Choroid plexus epithelial cell (primary cell): ENCODE measurements at regions not wholly inside any gene's neighbourhood (a gene's known extent, or its start where the extent isn't known, plus 50 kb on each side); places are given as distances from the start of the nearest gene placed in this dataset.

Source experiments
- DNase-seq: peaks from one replicate; pipeline ENCODE4 v3.0.0-alpha.2; 2010; ENCODE audit warnings: low read depth
- H3K4me3 ChIP-seq: 2 replicates; pipeline ENCODE4 v1.5.1; 2011; ENCODE audit warnings: low read depth, mild to moderate bottlenecking, control low read depth, low read length, moderate library complexity
- CTCF ChIP-seq: conservative IDR thresholded peaks from 2 replicates; pipeline ENCODE4 v1.5.1; 2011; ENCODE audit warnings: low read depth, mild to moderate bottlenecking, control low read depth, inconsistent platforms, low read length, moderate library complexity

DNA sequence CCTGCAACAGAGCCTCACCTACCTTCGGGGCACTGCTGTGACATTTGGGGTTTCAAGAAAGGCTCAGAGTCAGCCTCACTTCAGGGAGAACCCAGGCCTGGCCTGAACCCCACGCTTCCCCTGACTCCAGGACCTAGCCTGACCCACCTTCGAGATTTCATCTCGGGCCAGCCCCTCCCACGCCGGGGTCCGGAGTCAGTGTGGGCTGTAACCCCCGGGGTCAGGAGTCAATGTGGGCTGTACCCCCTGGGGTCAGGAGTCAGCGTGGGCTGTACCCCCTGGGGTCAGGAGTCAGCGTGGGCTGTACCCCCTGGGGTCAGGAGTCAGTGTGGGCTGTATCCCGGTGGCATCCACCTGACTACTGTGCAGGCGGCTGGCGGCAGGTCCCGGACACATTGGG is 183.0 kb upstream of the RAB4A start:
- no peak overlapping the region for H3K4me3 ChIP-seq
- DNase-seq: no peak
- no peak for TF ChIP-seq CTCF

DNA sequence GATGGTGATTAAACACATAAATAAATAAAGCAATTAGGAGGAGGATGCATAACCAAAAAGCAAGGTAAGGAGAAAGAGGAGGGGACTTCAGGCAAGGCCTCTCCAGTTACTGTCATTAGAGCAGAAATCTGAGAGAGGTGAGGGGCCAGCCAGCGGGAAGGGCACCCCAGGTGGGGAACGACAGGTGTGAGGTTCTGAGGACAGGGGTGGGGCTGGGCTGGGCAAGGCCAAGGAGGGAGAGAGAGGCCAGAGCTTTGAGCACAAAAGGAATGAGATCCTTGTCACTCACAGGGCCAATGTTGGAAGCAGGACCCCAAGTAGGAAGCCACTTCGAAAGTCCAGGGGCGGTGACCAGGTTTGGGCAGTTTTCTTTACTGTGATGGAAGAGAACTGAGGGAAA is 182.2 kb upstream of the RAB4A start:
- DNase-seq: no peak
- TF ChIP-seq CTCF: no peak
- H3K4me3 ChIP-seq: no peak overlapping the region

GRCh38 chr1:229089586-229090208 is 181.2 kb upstream of the RAB4A start:
- no peak for DNase-seq
- TF ChIP-seq CTCF: no peak
- H3K4me3 ChIP-seq: no peak overlapping the region

GRCh38 chr1:229091721-229092136 is 179.2 kb upstream of the RAB4A start:
- no peak for DNase-seq
- no peak for TF ChIP-seq CTCF
- no peak overlapping the region for H3K4me3 ChIP-seq

DNA sequence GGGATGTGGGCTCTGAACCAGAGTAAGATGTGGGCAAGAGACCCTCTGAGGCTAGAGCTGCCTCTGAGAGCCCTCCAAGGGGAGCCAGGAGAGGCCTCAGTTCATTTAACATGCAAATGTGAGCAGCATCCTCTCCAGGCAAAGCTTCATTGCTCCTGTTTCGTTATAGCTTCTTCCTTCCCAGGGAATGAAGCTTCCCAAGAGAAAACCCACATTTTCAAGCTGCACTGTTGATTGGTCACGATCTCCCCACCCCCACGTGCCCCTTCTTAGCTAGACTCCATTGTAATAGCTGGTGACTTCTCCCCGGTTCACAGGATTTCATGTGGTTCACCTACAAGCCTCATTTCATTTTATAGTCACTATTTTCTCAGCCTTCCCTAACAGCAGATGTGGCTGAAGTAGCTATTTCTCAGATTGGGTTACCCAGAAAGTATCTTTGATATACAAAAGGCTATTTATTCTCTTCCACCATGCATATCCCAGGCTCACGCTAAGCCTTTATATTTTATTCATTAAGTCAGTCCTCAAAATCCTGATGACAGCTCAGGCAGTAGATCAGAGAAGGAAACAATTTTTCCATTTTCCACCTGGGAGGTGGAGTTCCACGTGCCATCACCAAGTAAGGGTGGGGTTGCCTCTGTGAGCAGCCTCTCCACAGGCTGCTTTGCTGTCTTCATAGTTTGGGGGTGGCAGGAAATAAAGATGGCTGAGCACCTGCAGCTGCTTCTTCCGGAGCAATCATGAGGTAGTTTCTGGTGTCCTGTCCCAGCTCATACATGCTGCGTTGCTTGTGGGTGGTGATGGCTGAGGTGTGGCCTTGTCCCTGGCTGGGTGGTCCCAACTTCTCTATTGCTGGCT is 178.3 kb upstream of the RAB4A start:
- DNase-seq: no peak
- H3K4me3 ChIP-seq: no peak overlapping the region
- no peak for TF ChIP-seq CTCF

GRCh38 chr1:229093238-229093540 is 177.7 kb upstream of the RAB4A start:
- no peak overlapping the region for H3K4me3 ChIP-seq
- DNase-seq: no peak
- no peak for TF ChIP-seq CTCF
